MM.1S (cell line): ENCODE measurements at regions not wholly inside any gene's neighbourhood (a gene's known extent, or its start where the extent isn't known, plus 50 kb on each side); places are given as distances from the start of the nearest gene placed in this dataset.

Source experiments
- DNase-seq: peaks from one replicate; pipeline ENCODE4 v3.0.0-alpha.2; 2015
- H2AFZ ChIP-seq: fragments of 300-600 bp; sonication (generic); 2 replicates; pipeline ENCODE4 v1.6.0; 2016; ENCODE audit warnings: antibody characterized with exemption, low read length
- H3F3A ChIP-seq: fragments of 300-600 bp; sonication (generic); 2 replicates; pipeline ENCODE4 v1.6.1; 2016; ENCODE audit warnings: mild to moderate bottlenecking, antibody characterized with exemption, low read length, moderate library complexity, mixed read lengths; ENCODE audit not compliant: insufficient read depth
- H3K27ac ChIP-seq: fragments of 300-600 bp; sonication (generic); 2 replicates; pipeline ENCODE4 v1.5.1; 2016; ENCODE audit warnings: mild to moderate bottlenecking, low read length
- H3K27me3 ChIP-seq: fragments of 300-600 bp; sonication (generic); replicated peaks from 2 replicates; pipeline ENCODE4 v1.6.0; 2016; ENCODE audit warnings: low read length; ENCODE audit not compliant: insufficient read depth
- H3K36me3 ChIP-seq: fragments of 300-600 bp; sonication (generic); replicated peaks from 2 replicates; pipeline ENCODE4 v1.6.1; 2016; ENCODE audit warnings: mild to moderate bottlenecking, low read length, mixed read lengths; ENCODE audit not compliant: insufficient read depth
- H3K4me1 ChIP-seq: fragments of 300-600 bp; sonication (generic); 2 replicates; pipeline ENCODE4 v1.6.1; 2016; ENCODE audit warnings: low read length, mixed read lengths
- H3K4me2 ChIP-seq: fragments of 300-600 bp; sonication (generic); 2 replicates; pipeline ENCODE4 v1.6.0; 2016; ENCODE audit warnings: low read depth, low read length
- H3K4me3 ChIP-seq: fragments of 300-600 bp; sonication (generic); 2 replicates; pipeline ENCODE4 v1.5.1; 2016; ENCODE audit warnings: low read length, mixed read lengths
- H3K79me2 ChIP-seq: fragments of 300-600 bp; sonication (generic); 2 replicates; pipeline ENCODE4 v1.6.1; 2016; ENCODE audit warnings: mixed run types, low read length, mixed read lengths
- H3K9ac ChIP-seq: fragments of 300-600 bp; sonication (generic); 2 replicates; pipeline ENCODE4 v1.6.1; 2016; ENCODE audit warnings: low read length, mixed read lengths
- H3K9me2 ChIP-seq: fragments of 300-600 bp; sonication (generic); replicated peaks from 2 replicates; pipeline ENCODE4 v1.6.1; 2016; ENCODE audit warnings: mild to moderate bottlenecking, low read length, mixed read lengths; ENCODE audit not compliant: insufficient read depth
- H3K9me3 ChIP-seq: fragments of 300-600 bp; sonication (generic); replicated peaks from 2 replicates; pipeline ENCODE4 v1.6.1; 2016; ENCODE audit warnings: mild to moderate bottlenecking, low read length, mixed read lengths; ENCODE audit not compliant: insufficient read depth
- H4K20me1 ChIP-seq: fragments of 300-600 bp; sonication (generic); 2 replicates; pipeline ENCODE4 v1.6.1; 2016; ENCODE audit warnings: mild to moderate bottlenecking, low read length, moderate library complexity, mixed read lengths; ENCODE audit not compliant: insufficient read depth
- CTCF ChIP-seq: fragments of 300-600 bp; sonication (generic); IDR thresholded peaks from 2 replicates; pipeline ENCODE4 v1.5.1; 2016; ENCODE audit warnings: antibody characterized with exemption, low read length, mixed read lengths
- EZH2 ChIP-seq: fragments of 300-600 bp; sonication (generic); optimal IDR thresholded peaks from 2 replicates; pipeline ENCODE3; 2017; ENCODE audit warnings: low read depth, mild to moderate bottlenecking, antibody characterized with exemption, low read length, mixed read lengths
- EZH2phosphoT487 ChIP-seq: fragments of 300-600 bp; sonication (generic); IDR thresholded peaks from 2 replicates; pipeline ENCODE4 v1.6.1; 2018; ENCODE audit warnings: antibody characterized with exemption, low read length

DNA sequence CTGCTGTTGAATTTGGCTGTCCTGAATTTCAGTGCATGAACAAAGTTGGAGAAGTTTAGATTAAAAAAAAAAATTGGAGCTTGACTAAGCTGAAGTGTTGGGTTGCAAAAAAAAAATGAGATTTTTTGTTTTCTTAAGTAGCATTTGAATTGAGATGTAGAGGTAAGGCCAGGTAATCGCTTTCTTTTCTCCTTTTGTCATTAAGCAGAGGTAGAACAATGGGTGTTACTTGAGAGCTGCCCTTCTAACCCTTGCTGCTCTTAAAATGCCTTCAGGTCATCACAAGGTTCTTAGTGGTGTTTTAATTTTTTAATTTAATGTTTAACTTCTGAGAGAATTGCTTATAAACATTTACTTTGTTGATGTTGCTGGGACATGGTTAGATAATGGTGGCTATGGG lies 84.1 kb upstream of the PRDM1 start:
- Histone ChIP-seq H3K4me2 (peak overlapping the region; percentile 28; the same call in 1 of the 2 replicates), H3K27ac (no peak overlapping the region), H2AFZ (no peak overlapping the region), H4K20me1 (no peaks in the 10 kb centered on the region), H3K9me2 (no peaks in the 10 kb centered on the region), H3K9ac (no peak overlapping the region), H3K4me1 (no peaks in the 10 kb centered on the region; the same call in 1 of the 2 replicates), H3K36me3 (no peaks in the 10 kb centered on the region), H3F3A (0 out of 2 replicates have a peak, but pooled peaks cover 3% of the 10 kb centered on the region), H3K79me2 (peaks cover 98% of the 10 kb centered on the region), H3K9me3 (no peaks in the 10 kb centered on the region), H3K4me3 (no peak overlapping the region), H3K27me3 (no peaks in the 10 kb centered on the region)
- no peak for DNase-seq
- no peak for TF ChIP-seq EZH2phosphoT487

GRCh38 chr6:106000935-106001334 lies 85.2 kb upstream of the PRDM1 start:
- Histone ChIP-seq H3K9me2 (no peaks in the 10 kb centered on the region), H3F3A (0 out of 2 replicates have a peak, but pooled peaks cover 3% of the 10 kb centered on the region), H3K36me3 (no peaks in the 10 kb centered on the region), H3K27me3 (peaks cover 6% of the 10 kb centered on the region; the same call in 1 of the 2 replicates), H2AFZ (no peak overlapping the region), H3K9ac (no peak overlapping the region), H3K9me3 (no peaks in the 10 kb centered on the region), H3K4me3 (no peak overlapping the region), H3K4me1 (no peaks in the 10 kb centered on the region; the same call in 1 of the 2 replicates), H3K4me2 (no peak overlapping the region), H4K20me1 (no peaks in the 10 kb centered on the region), H3K27ac (no peak overlapping the region), H3K79me2 (peaks cover 98% of the 10 kb centered on the region)
- TF ChIP-seq EZH2phosphoT487, result no peak
- TF ChIP-seq EZH2, result no peak
- TF ChIP-seq CTCF, result no peak
- DNase-seq, result no peak

- H3K27me3 ChIP-seq, result peaks cover 20% of the 10 kb centered on the region
These were observed 88.7 kb upstream of the PRDM1 start for GRCh38 chr6:105997482-105997881.

More at GRCh38 chr6:105997482-105997881, 88.7 kb upstream of the PRDM1 start:
- H3F3A ChIP-seq, result peaks cover 15% of the 10 kb centered on the region
- H3K9ac ChIP-seq, result peak overlapping the region; percentile 95
- peak overlapping the region; percentile 91 for H3K4me2 ChIP-seq
- H3K36me3 ChIP-seq, result no peaks in the 10 kb centered on the region
- TF ChIP-seq CTCF (no peak), EZH2 (no peak), EZH2phosphoT487 (no peak)
- peak overlapping the region; percentile 94 for H3K4me3 ChIP-seq
- H3K9me2 ChIP-seq, result no peaks in the 10 kb centered on the region
- no peaks in the 10 kb centered on the region for H3K4me1 ChIP-seq
- no peaks in the 10 kb centered on the region for H4K20me1 ChIP-seq
- no peak overlapping the region for H2AFZ ChIP-seq
- H3K79me2 ChIP-seq, result peaks cover 98% of the 10 kb centered on the region
- DNase-seq, result peak; percentile 23
- H3K9me3 ChIP-seq, result no peaks in the 10 kb centered on the region
- peak overlapping the region; percentile 88 for H3K27ac ChIP-seq
